ENCODE measurements at regions not wholly inside any gene's neighbourhood (a gene's known extent, or its start where the extent isn't known, plus 50 kb on each side); places are given as distances from the start of the nearest gene placed in this dataset.

- no peak overlapping the region for H3K4me3 ChIP-seq (ENCODE audit: low read length in 3 of 3)
- no peak overlapping the region for H3K9ac ChIP-seq (ENCODE audit: low read length in 3 of 3)
- no peak for TF ChIP-seq CTCF (IDR thresholded peaks at IDR 0.05; ENCODE audit: borderline replicate concordance, extremely low read depth, insufficient read depth)
- H3K27ac ChIP-seq (ENCODE audit: low read depth in 2 of 2, low read length in 2 of 2) = no peak overlapping the region
- no peak for FAIRE-seq
- intact Hi-C loops (cut with DNase I) = no loop called here
- H3K36me3 ChIP-seq (ENCODE audit: control insufficient read depth in 2 of 3, insufficient read depth in 3 of 3, low read length in 3 of 3) = no peaks in the 10 kb centered on the region
- DNase-seq = no peak
- no peaks in the 10 kb centered on the region for H3K27me3 ChIP-seq (ENCODE audit: control insufficient read depth, insufficient read depth, low read length)
- H3K9me3 ChIP-seq (ENCODE audit: control insufficient read depth in 2 of 3, insufficient read depth in 1 of 3, low read length in 3 of 3) = no peaks in the 10 kb centered on the region
- no peaks in the 10 kb centered on the region for H3K4me1 ChIP-seq (ENCODE audit: control insufficient read depth in 2 of 3, insufficient read depth in 2 of 3, low read depth in 1 of 3, low read length in 3 of 3)
Observed at GRCh38 chr21:16502273-16502672, 772.5 kb downstream of the USP25 start.

GRCh38 chr21:16502897-16503296 is 773.1 kb downstream of the USP25 start:
- intact Hi-C loops (cut with DNase I) = no loop called here
- no peak for TF ChIP-seq CTCF (IDR thresholded peaks at IDR 0.05; ENCODE audit: borderline replicate concordance, extremely low read depth, insufficient read depth)
- no peak overlapping the region for H3K27ac ChIP-seq (ENCODE audit: low read depth in 2 of 2, low read length in 2 of 2)
- DNase-seq = no peak
- H3K27me3 ChIP-seq (ENCODE audit: control insufficient read depth, insufficient read depth, low read length) = no peaks in the 10 kb centered on the region
- H3K36me3 ChIP-seq (ENCODE audit: control insufficient read depth in 2 of 3, insufficient read depth in 3 of 3, low read length in 3 of 3) = no peaks in the 10 kb centered on the region
- no peak overlapping the region for H3K9ac ChIP-seq (ENCODE audit: low read length in 3 of 3)
- no peak overlapping the region for H3K4me3 ChIP-seq (ENCODE audit: low read length in 3 of 3)
- no peaks in the 10 kb centered on the region for H3K9me3 ChIP-seq (ENCODE audit: control insufficient read depth in 2 of 3, insufficient read depth in 1 of 3, low read length in 3 of 3)
- H3K4me1 ChIP-seq (ENCODE audit: control insufficient read depth in 2 of 3, insufficient read depth in 2 of 3, low read depth in 1 of 3, low read length in 3 of 3) = no peaks in the 10 kb centered on the region
- FAIRE-seq = no peak

GRCh38 chr21:16504281-16504680 is 774.5 kb downstream of the USP25 start:
- intact Hi-C loops (cut with DNase I) = no loop called here
- Histone ChIP-seq H3K27me3 (ENCODE audit: control insufficient read depth, insufficient read depth, low read length) (no peaks in the 10 kb centered on the region), H3K9me3 (ENCODE audit: control insufficient read depth in 2 of 3, insufficient read depth in 1 of 3, low read length in 3 of 3) (no peaks in the 10 kb centered on the region), H3K4me1 (ENCODE audit: control insufficient read depth in 2 of 3, insufficient read depth in 2 of 3, low read depth in 1 of 3, low read length in 3 of 3) (no peaks in the 10 kb centered on the region), H3K27ac (ENCODE audit: low read depth in 2 of 2, low read length in 2 of 2) (no peak overlapping the region), H3K36me3 (ENCODE audit: control insufficient read depth in 2 of 3, insufficient read depth in 3 of 3, low read length in 3 of 3) (no peaks in the 10 kb centered on the region), H3K4me3 (ENCODE audit: low read length in 3 of 3) (no peak overlapping the region), H3K9ac (ENCODE audit: low read length in 3 of 3) (no peak overlapping the region)
- TF ChIP-seq CTCF (IDR thresholded peaks at IDR 0.05; ENCODE audit: borderline replicate concordance, extremely low read depth, insufficient read depth) = no peak
- DNase-seq (no peak), FAIRE-seq (no peak)

- H3K36me3 ChIP-seq (ENCODE audit: control insufficient read depth in 2 of 3, insufficient read depth in 3 of 3, low read length in 3 of 3) = no peaks in the 10 kb centered on the region
- TF ChIP-seq CTCF (IDR thresholded peaks at IDR 0.05; ENCODE audit: borderline replicate concordance, extremely low read depth, insufficient read depth) = no peak
- no peaks in the 10 kb centered on the region for H3K9me3 ChIP-seq (ENCODE audit: control insufficient read depth in 2 of 3, insufficient read depth in 1 of 3, low read length in 3 of 3)
- DNase-seq (no peak), FAIRE-seq (no peak)
- no peak overlapping the region for H3K27ac ChIP-seq (ENCODE audit: low read depth in 2 of 2, low read length in 2 of 2)
- no peaks in the 10 kb centered on the region for H3K27me3 ChIP-seq (ENCODE audit: control insufficient read depth, insufficient read depth, low read length)
- H3K4me3 ChIP-seq (ENCODE audit: low read length in 3 of 3) = no peak overlapping the region
- H3K4me1 ChIP-seq (ENCODE audit: control insufficient read depth in 2 of 3, insufficient read depth in 2 of 3, low read depth in 1 of 3, low read length in 3 of 3) = no peaks in the 10 kb centered on the region
- H3K9ac ChIP-seq (ENCODE audit: low read length in 3 of 3) = no peak overlapping the region
- intact Hi-C loops (cut with DNase I) = no loop called here
Observed at GRCh38 chr21:16504766-16505165, 775.0 kb downstream of the USP25 start.
